ENCODE measurements at regions not wholly inside any gene's neighbourhood (a gene's known extent, or its start where the extent isn't known, plus 50 kb on each side); places are given as distances from the start of the nearest gene placed in this dataset.

GRCh38 chr5:3386637-3387036 is 209.0 kb upstream of the IRX1 start:
- TF ChIP-seq TFAM (CRISPR knock-in tag; conservative IDR thresholded peaks at IDR 0.05), result no peak
- no peak for TF ChIP-seq ZSCAN29 (IDR thresholded peaks at IDR 0.05)
- TF ChIP-seq ESRRA (IDR thresholded peaks at IDR 0.05; ENCODE audit: borderline replicate concordance, low read depth), result no peak
- no peak for TF ChIP-seq RAD21 (CRISPR knock-in tag; conservative IDR thresholded peaks at IDR 0.05 in 1 of 2, IDR thresholded peaks at IDR 0.05 in 1 of 2)
- TF ChIP-seq ZBTB33 (CRISPR knock-in tag; IDR thresholded peaks at IDR 0.05), result no peak
